ENCODE measurements at regions not wholly inside any gene's neighbourhood (a gene's known extent, or its start where the extent isn't known, plus 50 kb on each side); places are given as distances from the start of the nearest gene placed in this dataset.

DNA sequence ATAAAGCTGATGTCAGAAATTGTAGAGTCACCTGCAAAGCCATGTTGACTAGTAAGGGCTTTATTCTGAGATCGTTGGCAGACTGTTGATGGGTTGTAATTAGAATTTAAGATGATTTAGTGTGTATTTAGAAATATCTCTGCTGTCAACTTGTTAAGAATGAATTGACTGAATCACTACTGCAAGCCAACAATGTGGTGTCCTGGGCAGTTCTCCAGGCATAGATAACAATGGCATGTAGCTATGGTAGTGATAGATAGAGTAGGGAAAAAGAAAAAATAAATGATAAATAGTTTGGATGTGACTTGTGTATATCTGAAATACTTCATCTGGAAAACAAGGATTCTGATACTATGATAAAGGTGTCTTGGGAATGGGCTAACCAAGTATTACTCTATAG lies 640.2 kb downstream of the ARL4A start:
- ChIA-PET POLR2A (no interaction called here), CTCF (ENCODE audit: unreplicated experiment) (no interaction called here)
- H3K4me3 ChIP-seq (ENCODE audit: low read depth, low read length, poor library complexity, severe bottlenecking): no peak overlapping the region
- TF ChIP-seq EZH2phosphoT487 (IDR thresholded peaks at IDR 0.05; ENCODE audit: borderline replicate concordance, low read depth, low read length): no peak
- TF ChIP-seq, protein P1, sequence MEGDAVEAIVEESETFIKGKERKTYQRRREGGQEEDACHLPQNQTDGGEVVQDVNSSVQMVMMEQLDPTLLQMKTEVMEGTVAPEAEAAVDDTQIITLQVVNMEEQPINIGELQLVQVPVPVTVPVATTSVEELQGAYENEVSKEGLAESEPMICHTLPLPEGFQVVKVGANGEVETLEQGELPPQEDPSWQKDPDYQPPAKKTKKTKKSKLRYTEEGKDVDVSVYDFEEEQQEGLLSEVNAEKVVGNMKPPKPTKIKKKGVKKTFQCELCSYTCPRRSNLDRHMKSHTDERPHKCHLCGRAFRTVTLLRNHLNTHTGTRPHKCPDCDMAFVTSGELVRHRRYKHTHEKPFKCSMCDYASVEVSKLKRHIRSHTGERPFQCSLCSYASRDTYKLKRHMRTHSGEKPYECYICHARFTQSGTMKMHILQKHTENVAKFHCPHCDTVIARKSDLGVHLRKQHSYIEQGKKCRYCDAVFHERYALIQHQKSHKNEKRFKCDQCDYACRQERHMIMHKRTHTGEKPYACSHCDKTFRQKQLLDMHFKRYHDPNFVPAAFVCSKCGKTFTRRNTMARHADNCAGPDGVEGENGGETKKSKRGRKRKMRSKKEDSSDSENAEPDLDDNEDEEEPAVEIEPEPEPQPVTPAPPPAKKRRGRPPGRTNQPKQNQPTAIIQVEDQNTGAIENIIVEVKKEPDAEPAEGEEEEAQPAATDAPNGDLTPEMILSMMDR (conservative IDR thresholded peaks at IDR 0.05; ENCODE audit: low read length): no peak
- H3K4me1 ChIP-seq (ENCODE audit: insufficient read depth, low read length, poor library complexity, severe bottlenecking): no peaks in the 10 kb centered on the region
- no peak for DNase-seq (ENCODE audit: low spot score)
- H3K36me3 ChIP-seq (ENCODE audit: insufficient read depth, low read length): no peaks in the 10 kb centered on the region
- no peaks in the 10 kb centered on the region for H3K79me2 ChIP-seq (ENCODE audit: insufficient read depth, low read depth, low read length)
- H4K20me1 ChIP-seq (ENCODE audit: insufficient read depth, low read length): no peaks in the 10 kb centered on the region
- no peaks in the 10 kb centered on the region for H3K9me2 ChIP-seq (ENCODE audit: insufficient read depth, low read length)
- H3K9me3 ChIP-seq (ENCODE audit: low read length): no peaks in the 10 kb centered on the region
- BruUV-seq (replicated peaks): no TSS peak
- intact Hi-C loops (cut with micrococcal nuclease; ENCODE audit: unreplicated experiment): no loop called here
- no peak overlapping the region for H3K27ac ChIP-seq (ENCODE audit: low read depth, low read length, poor library complexity, severe bottlenecking)
- no peak overlapping the region for H2AFZ ChIP-seq (ENCODE audit: low read length)
- no peak overlapping the region for H3K4me2 ChIP-seq (ENCODE audit: low read length)

DNA sequence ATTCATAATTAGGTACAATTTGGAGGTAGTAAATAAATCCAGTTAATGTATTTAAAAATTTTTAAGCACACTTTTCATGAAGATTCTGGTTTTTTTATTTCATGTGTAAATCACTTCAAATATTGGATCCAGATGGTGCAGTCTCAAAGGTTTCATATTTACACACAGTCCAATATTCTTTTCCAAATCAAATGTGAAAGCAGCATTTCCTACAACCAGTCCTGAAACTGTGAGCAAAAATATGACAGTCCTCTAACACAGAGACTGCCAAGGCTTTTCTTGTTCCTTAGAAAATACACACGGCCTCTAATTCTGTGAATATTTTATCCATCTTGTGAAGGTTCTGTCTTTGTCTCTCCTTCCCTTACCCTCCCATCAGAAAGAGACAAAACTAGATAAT lies 645.9 kb downstream of the ARL4A start:
- no peak overlapping the region for H3K27ac ChIP-seq (ENCODE audit: low read depth, low read length, poor library complexity, severe bottlenecking)
- H3K79me2 ChIP-seq (ENCODE audit: insufficient read depth, low read depth, low read length): no peaks in the 10 kb centered on the region
- H3K4me3 ChIP-seq (ENCODE audit: low read depth, low read length, poor library complexity, severe bottlenecking): no peak overlapping the region
- no peaks in the 10 kb centered on the region for H3K4me1 ChIP-seq (ENCODE audit: insufficient read depth, low read length, poor library complexity, severe bottlenecking)
- no TSS peak for BruUV-seq (replicated peaks)
- H3K9me3 ChIP-seq (ENCODE audit: low read length): no peaks in the 10 kb centered on the region
- no peaks in the 10 kb centered on the region for H3K9me2 ChIP-seq (ENCODE audit: insufficient read depth, low read length)
- no peak overlapping the region for H2AFZ ChIP-seq (ENCODE audit: low read length)
- no peak for DNase-seq (ENCODE audit: low spot score)
- no peaks in the 10 kb centered on the region for H4K20me1 ChIP-seq (ENCODE audit: insufficient read depth, low read length)
- H3K4me2 ChIP-seq (ENCODE audit: low read length): no peak overlapping the region
- ChIA-PET CTCF (ENCODE audit: unreplicated experiment) (no interaction called here), POLR2A (no interaction called here)
- TF ChIP-seq, protein P1 (conservative IDR thresholded peaks at IDR 0.05; ENCODE audit: low read length): no peak
- no peak for TF ChIP-seq EZH2phosphoT487 (IDR thresholded peaks at IDR 0.05; ENCODE audit: borderline replicate concordance, low read depth, low read length)
- intact Hi-C loops (cut with micrococcal nuclease; ENCODE audit: unreplicated experiment): no loop called here
- no peaks in the 10 kb centered on the region for H3K36me3 ChIP-seq (ENCODE audit: insufficient read depth, low read length)

GRCh38 chr7:13336227-13336626 lies 648.8 kb downstream of the ARL4A start:
- no peak overlapping the region for H3K4me3 ChIP-seq (ENCODE audit: low read depth, low read length, poor library complexity, severe bottlenecking)
- TF ChIP-seq EZH2phosphoT487 (IDR thresholded peaks at IDR 0.05; ENCODE audit: borderline replicate concordance, low read depth, low read length): no peak
- TF ChIP-seq, protein P1 (conservative IDR thresholded peaks at IDR 0.05; ENCODE audit: low read length): no peak
- no peaks in the 10 kb centered on the region for H3K4me1 ChIP-seq (ENCODE audit: insufficient read depth, low read length, poor library complexity, severe bottlenecking)
- H2AFZ ChIP-seq (ENCODE audit: low read length): no peak overlapping the region
- no peaks in the 10 kb centered on the region for H3K36me3 ChIP-seq (ENCODE audit: insufficient read depth, low read length)
- intact Hi-C loops (cut with micrococcal nuclease; ENCODE audit: unreplicated experiment): no loop called here
- BruUV-seq (replicated peaks): no TSS peak
- CTCF ChIA-PET (ENCODE audit: unreplicated experiment): no interaction called here
- H3K9me3 ChIP-seq (ENCODE audit: low read length): no peaks in the 10 kb centered on the region
- POLR2A ChIA-PET: no interaction called here
- H3K79me2 ChIP-seq (ENCODE audit: insufficient read depth, low read depth, low read length): no peaks in the 10 kb centered on the region
- no peak overlapping the region for H3K27ac ChIP-seq (ENCODE audit: low read depth, low read length, poor library complexity, severe bottlenecking)
- DNase-seq (ENCODE audit: low spot score): no peak
- H4K20me1 ChIP-seq (ENCODE audit: insufficient read depth, low read length): no peaks in the 10 kb centered on the region
- H3K9me2 ChIP-seq (ENCODE audit: insufficient read depth, low read length): no peaks in the 10 kb centered on the region
- no peak overlapping the region for H3K4me2 ChIP-seq (ENCODE audit: low read length)

All from OCI-LY7 (cell line).